Neural cell (in vitro differentiated cells): ENCODE measurements at regions not wholly inside any gene's neighbourhood (a gene's known extent, or its start where the extent isn't known, plus 50 kb on each side); places are given as distances from the start of the nearest gene placed in this dataset.

ENCODE experiments used
- H2AFZ ChIP-seq: fragments of 200-600, 300-800 bp; sonication (generic), shearing (Covaris generic); 2 replicates; pipeline ENCODE4 v1.6.0; 2014; ENCODE audit warnings: low read depth, mild to moderate bottlenecking, antibody characterized with exemption, low read length, moderate library complexity
- H3F3A ChIP-seq: fragments of 200-600 bp; shearing (Covaris generic); 2 replicates; pipeline ENCODE4 v1.6.1; 2016; ENCODE audit warnings: mild to moderate bottlenecking, moderate library complexity, mixed read lengths, antibody characterized with exemption, low read length; ENCODE audit not compliant: insufficient read depth, poor library complexity, severe bottlenecking
- H3K27ac ChIP-seq: fragments of 200-600, 300-800 bp; sonication (generic), shearing (Covaris generic); 2 replicates; pipeline ENCODE4 v1.5.1; 2014; ENCODE audit warnings: mild to moderate bottlenecking, low read length, moderate library complexity
- H3K27me3 ChIP-seq: fragments of 300-800, 200-600 bp; sonication (generic), shearing (Covaris generic); 2 replicates; pipeline ENCODE4 v1.6.0; 2014; ENCODE audit warnings: mild to moderate bottlenecking, low read depth, low read length, moderate library complexity; ENCODE audit not compliant: insufficient read depth
- H3K36me3 ChIP-seq: fragments of 300-800, 200-600 bp; sonication (generic), shearing (Covaris generic); 2 replicates; pipeline ENCODE4 v1.5.1; 2014; ENCODE audit warnings: mild to moderate bottlenecking, antibody characterized with exemption, low read length, moderate library complexity; ENCODE audit not compliant: insufficient read depth
- H3K4me2 ChIP-seq: fragments of 300-800, 200-600 bp; sonication (generic), shearing (Covaris generic); 2 replicates; pipeline ENCODE4 v1.6.0; 2014; ENCODE audit warnings: mild to moderate bottlenecking, low read length
- H3K4me3 ChIP-seq: fragments of 300-800, 200-600 bp; sonication (generic), shearing (Covaris generic); 2 replicates; pipeline ENCODE4 v1.5.1; 2014; ENCODE audit warnings: mild to moderate bottlenecking, low read length, moderate library complexity
- H3K79me2 ChIP-seq: fragments of 200-600 bp; shearing (Covaris generic); replicated peaks from 2 replicates; pipeline ENCODE4 v1.6.0; 2014; ENCODE audit warnings: mild to moderate bottlenecking, low read length, moderate library complexity; ENCODE audit not compliant: insufficient read depth
- H3K9ac ChIP-seq: fragments of 300-800, 200-600 bp; sonication (generic), shearing (Covaris generic); 2 replicates; pipeline ENCODE4 v1.6.1; 2016; ENCODE audit warnings: mild to moderate bottlenecking, low read length, mixed read lengths
- H3K9me2 ChIP-seq: fragments of 200-600 bp; shearing (Covaris generic); 2 replicates; pipeline ENCODE4 v1.6.1; 2016; ENCODE audit warnings: mild to moderate bottlenecking, low read length, mixed read lengths; ENCODE audit not compliant: insufficient read depth
- H3K9me3 ChIP-seq: fragments of 200-600, 300-800 bp; sonication (generic), shearing (Covaris generic); 2 replicates; pipeline ENCODE4 v1.6.1; 2016; ENCODE audit warnings: mild to moderate bottlenecking, mixed run types, low read length, moderate library complexity, mixed read lengths
- H4K20me1 ChIP-seq: fragments of 200-600 bp; shearing (Covaris generic); 2 replicates; pipeline ENCODE4 v1.6.1; 2016; ENCODE audit warnings: mild to moderate bottlenecking, mixed run types; ENCODE audit not compliant: insufficient read depth
- EP300 ChIP-seq: fragments of 450-650 bp; conservative IDR thresholded peaks from 2 replicates; pipeline ENCODE4 v1.6.1; 2014; ENCODE audit warnings: antibody characterized with exemption, mild to moderate bottlenecking, moderate library complexity; ENCODE audit not compliant: poor library complexity, severe bottlenecking
- EZH2 ChIP-seq: fragments of 200-600, 300-800 bp; shearing (Covaris generic), sonication (generic); IDR thresholded peaks from 2 replicates; pipeline ENCODE4 v1.6.1; 2014; ENCODE audit warnings: antibody characterized with exemption, low read length, borderline replicate concordance, mild to moderate bottlenecking; ENCODE audit not compliant: insufficient read depth, poor library complexity, severe bottlenecking
- MXI1 ChIP-seq: fragments of 450-650 bp; conservative IDR thresholded peaks from 2 replicates; pipeline ENCODE4 v1.6.1; 2014; ENCODE audit warnings: antibody characterized with exemption, mild to moderate bottlenecking; ENCODE audit not compliant: poor library complexity, severe bottlenecking
- POLR2AphosphoS5 ChIP-seq: IDR thresholded peaks from 2 replicates; pipeline ENCODE4 v1.6.1; 2012
- RAD21 ChIP-seq: fragments of 450-650 bp; conservative IDR thresholded peaks from 2 replicates; pipeline ENCODE4 v1.6.1; 2014; ENCODE audit warnings: antibody characterized with exemption, mild to moderate bottlenecking, moderate library complexity
- SMC3 ChIP-seq: fragments of 450-650 bp; conservative IDR thresholded peaks from 2 replicates; pipeline ENCODE4 v1.6.1; 2014; ENCODE audit warnings: antibody characterized with exemption, mild to moderate bottlenecking, moderate library complexity; ENCODE audit not compliant: poor library complexity
- TAF1 ChIP-seq: IDR thresholded peaks from 2 replicates; pipeline ENCODE4 v1.6.1; 2012; ENCODE audit warnings: low read depth
- TF ChIP-seq, protein P1 (sequence below): IDR thresholded peaks from 2 replicates; pipeline ENCODE4 v1.6.1; 2012; ENCODE audit warnings: borderline replicate concordance
- TF ChIP-seq, protein P2 (sequence below): fragments of 450-650 bp; IDR thresholded peaks from 2 replicates; pipeline ENCODE4 v1.5.1; 2014; ENCODE audit warnings: antibody characterized with exemption, mild to moderate bottlenecking, moderate library complexity; ENCODE audit not compliant: poor library complexity, severe bottlenecking

DNA sequence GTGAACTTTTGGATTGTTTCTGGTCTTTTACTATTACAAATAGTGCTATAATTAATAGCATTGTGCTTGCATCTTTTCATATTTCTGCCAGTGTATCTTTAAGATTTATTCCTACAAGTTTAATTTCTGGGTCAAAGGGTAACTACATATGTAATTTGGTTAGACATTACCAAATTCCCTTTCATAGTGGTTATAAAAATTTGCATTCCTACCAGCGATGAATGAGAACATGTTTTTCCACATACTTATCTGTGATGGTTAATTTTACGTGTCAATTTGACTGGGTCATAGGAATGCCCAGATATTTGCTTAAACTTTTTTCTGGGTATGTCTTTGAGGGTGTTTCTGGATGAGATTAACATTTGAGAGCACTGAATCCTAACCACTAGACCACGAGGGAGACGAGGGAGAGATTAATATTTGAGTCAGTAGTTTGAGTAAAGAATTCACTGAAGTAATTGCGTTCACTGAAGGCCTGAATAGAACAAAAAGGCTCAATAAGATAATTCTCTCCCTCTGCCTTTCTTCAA, 132.3 kb upstream of the NEO1 start:
- TF ChIP-seq EZH2, result no peak
- TF ChIP-seq, protein P1, sequence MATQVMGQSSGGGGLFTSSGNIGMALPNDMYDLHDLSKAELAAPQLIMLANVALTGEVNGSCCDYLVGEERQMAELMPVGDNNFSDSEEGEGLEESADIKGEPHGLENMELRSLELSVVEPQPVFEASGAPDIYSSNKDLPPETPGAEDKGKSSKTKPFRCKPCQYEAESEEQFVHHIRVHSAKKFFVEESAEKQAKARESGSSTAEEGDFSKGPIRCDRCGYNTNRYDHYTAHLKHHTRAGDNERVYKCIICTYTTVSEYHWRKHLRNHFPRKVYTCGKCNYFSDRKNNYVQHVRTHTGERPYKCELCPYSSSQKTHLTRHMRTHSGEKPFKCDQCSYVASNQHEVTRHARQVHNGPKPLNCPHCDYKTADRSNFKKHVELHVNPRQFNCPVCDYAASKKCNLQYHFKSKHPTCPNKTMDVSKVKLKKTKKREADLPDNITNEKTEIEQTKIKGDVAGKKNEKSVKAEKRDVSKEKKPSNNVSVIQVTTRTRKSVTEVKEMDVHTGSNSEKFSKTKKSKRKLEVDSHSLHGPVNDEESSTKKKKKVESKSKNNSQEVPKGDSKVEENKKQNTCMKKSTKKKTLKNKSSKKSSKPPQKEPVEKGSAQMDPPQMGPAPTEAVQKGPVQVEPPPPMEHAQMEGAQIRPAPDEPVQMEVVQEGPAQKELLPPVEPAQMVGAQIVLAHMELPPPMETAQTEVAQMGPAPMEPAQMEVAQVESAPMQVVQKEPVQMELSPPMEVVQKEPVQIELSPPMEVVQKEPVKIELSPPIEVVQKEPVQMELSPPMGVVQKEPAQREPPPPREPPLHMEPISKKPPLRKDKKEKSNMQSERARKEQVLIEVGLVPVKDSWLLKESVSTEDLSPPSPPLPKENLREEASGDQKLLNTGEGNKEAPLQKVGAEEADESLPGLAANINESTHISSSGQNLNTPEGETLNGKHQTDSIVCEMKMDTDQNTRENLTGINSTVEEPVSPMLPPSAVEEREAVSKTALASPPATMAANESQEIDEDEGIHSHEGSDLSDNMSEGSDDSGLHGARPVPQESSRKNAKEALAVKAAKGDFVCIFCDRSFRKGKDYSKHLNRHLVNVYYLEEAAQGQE, result no peak
- TF ChIP-seq TAF1, result no peak
- TF ChIP-seq EP300, result no peak
- TF ChIP-seq MXI1, result no peak
- no peak for TF ChIP-seq RAD21
- TF ChIP-seq, protein P2, sequence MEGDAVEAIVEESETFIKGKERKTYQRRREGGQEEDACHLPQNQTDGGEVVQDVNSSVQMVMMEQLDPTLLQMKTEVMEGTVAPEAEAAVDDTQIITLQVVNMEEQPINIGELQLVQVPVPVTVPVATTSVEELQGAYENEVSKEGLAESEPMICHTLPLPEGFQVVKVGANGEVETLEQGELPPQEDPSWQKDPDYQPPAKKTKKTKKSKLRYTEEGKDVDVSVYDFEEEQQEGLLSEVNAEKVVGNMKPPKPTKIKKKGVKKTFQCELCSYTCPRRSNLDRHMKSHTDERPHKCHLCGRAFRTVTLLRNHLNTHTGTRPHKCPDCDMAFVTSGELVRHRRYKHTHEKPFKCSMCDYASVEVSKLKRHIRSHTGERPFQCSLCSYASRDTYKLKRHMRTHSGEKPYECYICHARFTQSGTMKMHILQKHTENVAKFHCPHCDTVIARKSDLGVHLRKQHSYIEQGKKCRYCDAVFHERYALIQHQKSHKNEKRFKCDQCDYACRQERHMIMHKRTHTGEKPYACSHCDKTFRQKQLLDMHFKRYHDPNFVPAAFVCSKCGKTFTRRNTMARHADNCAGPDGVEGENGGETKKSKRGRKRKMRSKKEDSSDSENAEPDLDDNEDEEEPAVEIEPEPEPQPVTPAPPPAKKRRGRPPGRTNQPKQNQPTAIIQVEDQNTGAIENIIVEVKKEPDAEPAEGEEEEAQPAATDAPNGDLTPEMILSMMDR, result no peak
- TF ChIP-seq POLR2AphosphoS5, result no peak
- TF ChIP-seq SMC3, result no peak
- Histone ChIP-seq H3K4me3 (no peak overlapping the region), H3K36me3 (no peaks in the 10 kb centered on the region), H2AFZ (no peak overlapping the region), H3K27ac (no peak overlapping the region), H3K27me3 (no peaks in the 10 kb centered on the region), H3K9me2 (no peaks in the 10 kb centered on the region), H3K4me2 (no peak overlapping the region), H3F3A (no peaks in the 10 kb centered on the region), H3K9ac (no peak overlapping the region), H3K79me2 (no peaks in the 10 kb centered on the region), H3K9me3 (no peaks in the 10 kb centered on the region), H4K20me1 (no peaks in the 10 kb centered on the region)

DNA sequence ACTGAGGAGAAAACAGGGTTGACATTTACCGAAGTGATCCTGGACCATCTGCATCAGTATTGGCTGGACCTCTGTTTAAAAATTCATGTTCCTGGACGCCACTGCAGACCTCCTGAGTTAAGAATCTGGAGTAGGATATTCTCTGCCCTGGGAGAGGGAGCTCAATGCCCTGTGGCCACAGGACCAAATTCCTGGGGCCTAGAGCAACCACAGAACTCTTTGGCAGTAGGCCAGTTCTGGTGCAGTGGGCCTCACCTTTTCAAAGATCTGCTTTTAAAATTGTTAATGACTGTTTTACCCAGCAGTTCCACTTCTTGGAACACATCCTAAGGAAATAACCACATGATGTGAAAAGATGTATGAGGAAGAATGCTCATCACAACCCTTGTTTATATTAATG, 133.3 kb upstream of the ADPGK start:
- H4K20me1 ChIP-seq, result no peaks in the 10 kb centered on the region
- TF ChIP-seq EP300, result no peak
- TF ChIP-seq MXI1, result no peak
- TF ChIP-seq EZH2, result no peak
- TF ChIP-seq TAF1, result no peak
- TF ChIP-seq RAD21, result no peak
- TF ChIP-seq, protein P2, result no peak
- TF ChIP-seq POLR2AphosphoS5, result no peak
- TF ChIP-seq SMC3, result no peak
- TF ChIP-seq, protein P1, result no peak
- H3K9ac ChIP-seq, result no peak overlapping the region
- H3K4me2 ChIP-seq, result no peak overlapping the region
- H3F3A ChIP-seq, result no peaks in the 10 kb centered on the region
- no peaks in the 10 kb centered on the region for H3K27me3 ChIP-seq
- no peak overlapping the region for H3K4me3 ChIP-seq
- H2AFZ ChIP-seq, result no peak overlapping the region
- H3K9me3 ChIP-seq, result no peaks in the 10 kb centered on the region
- H3K79me2 ChIP-seq, result no peaks in the 10 kb centered on the region
- no peaks in the 10 kb centered on the region for H3K36me3 ChIP-seq
- H3K27ac ChIP-seq, result no peak overlapping the region
- no peaks in the 10 kb centered on the region for H3K9me2 ChIP-seq
